ENCODE measurements at regions not wholly inside any gene's neighbourhood (a gene's known extent, or its start where the extent isn't known, plus 50 kb on each side); places are given as distances from the start of the nearest gene placed in this dataset.
A peak's percentile ranks its signal among the peaks of the same experiment; 100 is the strongest.

- DNase-seq: no peak
Observed at GRCh38 chr7:132072873-132073272, 503.4 kb downstream of the PLXNA4 start.

- DNase-seq: no peak
Observed at GRCh38 chr7:132072165-132072564, 504.1 kb downstream of the PLXNA4 start.

GRCh38 chr7:132069306-132069705, 507.0 kb downstream of the PLXNA4 start:
- DNase-seq: no peak

GRCh38 chr7:132066761-132067171, 509.5 kb downstream of the PLXNA4 start:
- no peak for DNase-seq

GRCh38 chr7:132065989-132066603, 509.7 kb upstream of the PODXL start:
- DNase-seq: no peak

- no peak for DNase-seq
Observed at GRCh38 chr7:132065193-132065988, 509.0 kb upstream of the PODXL start.

- DNase-seq: no peak
Observed at GRCh38 chr7:132063800-132064199, 507.4 kb upstream of the PODXL start.

- DNase-seq: no peak
Observed at GRCh38 chr7:132061937-132062336, 505.5 kb upstream of the PODXL start.

- no peak for DNase-seq
Observed at GRCh38 chr7:132059141-132059540, 502.7 kb upstream of the PODXL start.

GRCh38 chr7:132055336-132056120, 499.1 kb upstream of the PODXL start:
- no peak for DNase-seq

- DNase-seq: no peak
Observed at GRCh38 chr7:132053871-132054270, 497.4 kb upstream of the PODXL start.

GRCh38 chr7:132051311-132051710, 494.9 kb upstream of the PODXL start:
- DNase-seq: no peak

GRCh38 chr7:132049462-132050304, 493.3 kb upstream of the PODXL start:
- DNase-seq: peak; percentile 19

- no peak for DNase-seq
Observed at GRCh38 chr7:132045481-132045980, 489.1 kb upstream of the PODXL start.

- no peak for DNase-seq
Observed at GRCh38 chr7:132045002-132045401, 488.6 kb upstream of the PODXL start.

- DNase-seq: no peak
Observed at GRCh38 chr7:132044247-132044646, 487.8 kb upstream of the PODXL start.

- no peak for DNase-seq
Observed at GRCh38 chr7:132041108-132041507, 484.7 kb upstream of the PODXL start.

- DNase-seq: no peak
Observed at GRCh38 chr7:132035517-132036362, 479.3 kb upstream of the PODXL start.

GRCh38 chr7:132034748-132035416, 478.5 kb upstream of the PODXL start:
- no peak for DNase-seq

GRCh38 chr7:132030883-132031282, 474.5 kb upstream of the PODXL start:
- no peak for DNase-seq

- DNase-seq: no peak
Observed at GRCh38 chr7:132030086-132030568, 473.7 kb upstream of the PODXL start.
